ENCODE measurements at regions not wholly inside any gene's neighbourhood (a gene's known extent, or its start where the extent isn't known, plus 50 kb on each side); places are given as distances from the start of the nearest gene placed in this dataset.

GRCh38 chr16:64381979-64382378 is 739.9 kb downstream of the CDH11 start:
- DNase-seq (ENCODE audit: low spot score in 2 of 2, unreplicated experiment in 2 of 2) = no peak
- Mint-ChIP-seq H3K4me3 (no peak overlapping the region), H3K4me1 (no peaks in the 10 kb centered on the region), H3K9me3 (peaks cover 6% of the 10 kb centered on the region), H3K27ac (no peak overlapping the region), H3K36me3 (no peaks in the 10 kb centered on the region), H3K27me3 (ENCODE audit: low read depth) (no peaks in the 10 kb centered on the region)
- TF ChIP-seq, protein P1, sequence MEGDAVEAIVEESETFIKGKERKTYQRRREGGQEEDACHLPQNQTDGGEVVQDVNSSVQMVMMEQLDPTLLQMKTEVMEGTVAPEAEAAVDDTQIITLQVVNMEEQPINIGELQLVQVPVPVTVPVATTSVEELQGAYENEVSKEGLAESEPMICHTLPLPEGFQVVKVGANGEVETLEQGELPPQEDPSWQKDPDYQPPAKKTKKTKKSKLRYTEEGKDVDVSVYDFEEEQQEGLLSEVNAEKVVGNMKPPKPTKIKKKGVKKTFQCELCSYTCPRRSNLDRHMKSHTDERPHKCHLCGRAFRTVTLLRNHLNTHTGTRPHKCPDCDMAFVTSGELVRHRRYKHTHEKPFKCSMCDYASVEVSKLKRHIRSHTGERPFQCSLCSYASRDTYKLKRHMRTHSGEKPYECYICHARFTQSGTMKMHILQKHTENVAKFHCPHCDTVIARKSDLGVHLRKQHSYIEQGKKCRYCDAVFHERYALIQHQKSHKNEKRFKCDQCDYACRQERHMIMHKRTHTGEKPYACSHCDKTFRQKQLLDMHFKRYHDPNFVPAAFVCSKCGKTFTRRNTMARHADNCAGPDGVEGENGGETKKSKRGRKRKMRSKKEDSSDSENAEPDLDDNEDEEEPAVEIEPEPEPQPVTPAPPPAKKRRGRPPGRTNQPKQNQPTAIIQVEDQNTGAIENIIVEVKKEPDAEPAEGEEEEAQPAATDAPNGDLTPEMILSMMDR (IDR thresholded peaks at IDR 0.05; ENCODE audit: unreplicated experiment) = no peak

DNA sequence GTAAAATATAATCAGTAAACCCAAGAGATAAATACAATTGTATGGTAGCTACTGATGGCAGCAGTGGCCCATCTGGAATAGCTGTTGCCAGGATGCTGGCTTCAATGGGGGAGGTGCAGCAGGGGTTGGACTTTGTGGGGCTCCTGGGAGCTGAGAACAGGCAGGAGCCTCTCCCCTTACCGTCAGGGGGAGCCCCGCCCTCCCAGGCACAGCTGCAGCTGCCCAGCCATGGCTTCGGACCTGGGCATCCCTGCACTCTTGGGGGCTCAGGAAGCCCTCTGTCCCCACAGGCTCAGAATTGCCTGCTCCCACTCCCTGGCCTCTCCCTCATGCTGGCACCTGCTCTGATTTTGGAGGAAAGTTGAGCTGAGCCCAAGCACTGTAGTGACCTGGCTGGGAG is 741.1 kb downstream of the CDH11 start:
- DNase-seq (ENCODE audit: low spot score in 2 of 2, unreplicated experiment in 2 of 2) = no peak
- Mint-ChIP-seq H3K4me1 (peaks cover under 1% of the 10 kb centered on the region), H3K36me3 (no peaks in the 10 kb centered on the region), H3K27ac (no peak overlapping the region), H3K9me3 (no peaks in the 10 kb centered on the region), H3K27me3 (ENCODE audit: low read depth) (no peaks in the 10 kb centered on the region), H3K4me3 (no peak overlapping the region)
- TF ChIP-seq, protein P1 (IDR thresholded peaks at IDR 0.05; ENCODE audit: unreplicated experiment) = no peak

DNA sequence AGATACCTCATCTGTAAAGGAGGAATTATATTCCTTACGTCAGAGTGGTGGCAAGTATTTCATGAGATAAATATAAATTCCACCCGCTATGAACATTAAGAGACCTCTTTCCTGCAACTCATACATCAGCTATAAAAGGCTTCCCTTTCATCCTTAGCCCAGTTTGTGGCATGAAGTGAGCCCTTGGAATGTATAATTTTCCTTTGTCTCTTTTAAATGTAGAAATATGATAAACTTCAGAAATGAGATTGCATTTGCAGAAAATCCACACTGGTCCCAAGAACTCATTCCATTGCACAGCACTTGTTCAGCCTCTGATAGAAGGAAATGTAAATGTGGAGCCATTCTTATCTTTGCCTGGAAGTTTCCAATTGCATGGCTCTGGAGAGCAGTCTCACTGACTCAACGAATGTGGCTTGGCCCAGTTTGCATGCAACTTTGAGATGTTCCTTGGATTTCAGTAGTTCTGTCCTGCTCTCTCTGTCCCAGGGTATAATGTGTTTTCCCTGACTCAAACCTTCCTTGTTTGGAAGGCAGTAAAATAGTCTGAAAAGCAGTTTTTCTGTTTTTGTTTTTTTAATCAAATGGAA is 746.4 kb downstream of the CDH11 start:
- no peak overlapping the region for H3K4me3 Mint-ChIP-seq
- peak overlapping the region; percentile 48 for H3K27ac Mint-ChIP-seq
- H3K9me3 Mint-ChIP-seq = no peaks in the 10 kb centered on the region
- no peaks in the 10 kb centered on the region for H3K36me3 Mint-ChIP-seq
- TF ChIP-seq, protein P1 (IDR thresholded peaks at IDR 0.05; ENCODE audit: unreplicated experiment) = no peak
- DNase-seq (ENCODE audit: low spot score in 2 of 2, unreplicated experiment in 2 of 2) = no peak
- H3K27me3 Mint-ChIP-seq (ENCODE audit: low read depth) = no peaks in the 10 kb centered on the region
- H3K4me1 Mint-ChIP-seq = peaks cover 13% of the 10 kb centered on the region

DNA sequence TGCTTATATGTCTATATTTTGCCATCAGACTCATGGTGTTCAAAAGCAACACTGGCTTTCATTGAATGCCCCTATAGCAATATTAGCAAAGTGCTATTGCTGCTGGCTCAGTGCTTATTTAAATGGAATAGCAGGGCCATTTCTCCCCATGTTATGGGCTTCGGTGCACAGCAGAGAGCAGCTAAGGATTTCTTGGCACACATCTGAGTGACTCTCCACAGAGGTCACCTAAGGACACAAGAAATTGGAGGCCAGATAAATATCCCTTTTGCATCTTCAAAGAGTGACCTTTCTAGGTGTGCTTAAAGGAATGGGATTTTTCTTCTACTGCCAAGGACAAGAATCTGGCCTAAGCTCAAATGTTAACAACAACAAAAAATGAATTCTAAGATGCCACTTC is 751.8 kb downstream of the CDH11 start:
- H3K36me3 Mint-ChIP-seq = no peaks in the 10 kb centered on the region
- TF ChIP-seq, protein P1 (IDR thresholded peaks at IDR 0.05; ENCODE audit: unreplicated experiment) = no peak
- DNase-seq (ENCODE audit: low spot score in 2 of 2, unreplicated experiment in 2 of 2) = no peak
- no peaks in the 10 kb centered on the region for H3K27me3 Mint-ChIP-seq (ENCODE audit: low read depth)
- H3K4me1 Mint-ChIP-seq = peaks cover 7% of the 10 kb centered on the region
- H3K27ac Mint-ChIP-seq = no peak overlapping the region
- H3K4me3 Mint-ChIP-seq = no peak overlapping the region
- no peaks in the 10 kb centered on the region for H3K9me3 Mint-ChIP-seq

DNA sequence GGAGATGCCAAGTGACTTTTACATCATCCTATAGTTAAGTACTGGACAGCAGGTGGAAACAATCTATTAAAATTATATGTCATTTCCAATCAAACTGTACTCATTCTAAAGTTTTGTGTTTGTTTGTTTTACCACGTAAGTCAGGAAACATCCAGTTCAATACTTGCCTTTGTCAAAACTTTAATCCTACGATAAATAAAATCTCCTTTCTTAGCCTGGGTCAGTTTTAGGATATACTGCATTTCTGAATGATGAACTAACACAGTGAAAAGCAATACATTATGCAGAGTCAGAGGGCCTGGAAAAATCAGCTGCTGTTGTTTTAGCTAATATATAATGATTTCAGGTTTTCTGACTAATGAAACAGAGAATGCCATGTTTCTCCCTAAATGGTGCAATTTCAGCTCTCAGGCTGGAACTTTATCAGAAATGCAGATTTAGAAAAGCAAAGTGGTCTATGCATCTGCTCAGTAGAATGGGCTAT is 756.4 kb downstream of the CDH11 start:
- DNase-seq (ENCODE audit: low spot score in 2 of 2, unreplicated experiment in 2 of 2) = no peak
- no peak overlapping the region for H3K4me3 Mint-ChIP-seq
- H3K27ac Mint-ChIP-seq = no peak overlapping the region
- no peaks in the 10 kb centered on the region for H3K36me3 Mint-ChIP-seq
- no peaks in the 10 kb centered on the region for H3K9me3 Mint-ChIP-seq
- TF ChIP-seq, protein P1 (IDR thresholded peaks at IDR 0.05; ENCODE audit: unreplicated experiment) = no peak
- H3K4me1 Mint-ChIP-seq = peaks cover 19% of the 10 kb centered on the region
- peaks cover 8% of the 10 kb centered on the region for H3K27me3 Mint-ChIP-seq (ENCODE audit: low read depth)

DNA sequence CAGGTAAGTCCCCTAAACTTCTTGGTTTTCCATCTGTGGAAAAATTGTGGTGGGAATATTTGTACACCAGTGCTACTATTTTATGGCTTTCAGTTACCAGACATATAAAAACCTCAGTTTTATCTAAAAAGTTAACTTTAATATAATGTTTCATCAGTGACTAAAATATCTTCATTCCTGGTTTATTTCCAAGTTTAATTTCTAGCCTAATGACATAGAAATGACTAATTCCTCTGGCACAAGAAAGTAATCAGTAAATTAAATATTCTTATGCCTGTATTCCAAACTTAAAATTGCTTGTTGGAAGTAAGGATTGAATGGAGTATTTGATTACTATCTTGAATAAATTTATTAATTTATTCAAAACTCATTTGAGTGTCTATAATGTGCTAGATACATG is 757.0 kb downstream of the CDH11 start:
- Mint-ChIP-seq H3K9me3 (no peaks in the 10 kb centered on the region), H3K27ac (no peak overlapping the region), H3K4me3 (no peak overlapping the region), H3K36me3 (no peaks in the 10 kb centered on the region), H3K27me3 (ENCODE audit: low read depth) (peaks cover 8% of the 10 kb centered on the region), H3K4me1 (peaks cover 19% of the 10 kb centered on the region)
- TF ChIP-seq, protein P1 (IDR thresholded peaks at IDR 0.05; ENCODE audit: unreplicated experiment) = no peak
- no peak for DNase-seq (ENCODE audit: low spot score in 2 of 2, unreplicated experiment in 2 of 2)

All from mesothelial cell of epicardium (in vitro differentiated cells).